OCI-LY3 (cell line): ENCODE measurements at regions not wholly inside any gene's neighbourhood (a gene's known extent, or its start where the extent isn't known, plus 50 kb on each side); places are given as distances from the start of the nearest gene placed in this dataset.

Experiments used
- CTCF ChIP-seq: fragments of 200-600, 300-600 bp; sonication (generic); IDR thresholded peaks from 2 replicates; pipeline ENCODE4 v1.5.1; 2014; ENCODE audit warnings: antibody characterized with exemption, low read length, low read depth
- EZH2phosphoT487 ChIP-seq: fragments of 200-600 bp; shearing (Covaris generic); IDR thresholded peaks from 2 replicates; pipeline ENCODE4 v1.6.1; 2018; ENCODE audit warnings: antibody characterized with exemption, mixed run types, low read depth

GRCh38 chr13:58667096-58667495 lies 1035.6 kb downstream of the PCDH17 start:
- TF ChIP-seq EZH2phosphoT487 (no peak), CTCF (no peak)
